AG04449 (cell line): ENCODE measurements at regions not wholly inside any gene's neighbourhood (a gene's known extent, or its start where the extent isn't known, plus 50 kb on each side); places are given as distances from the start of the nearest gene placed in this dataset.

Experiments used
- CTCF ChIA-PET: fragments of 350-600 bp; formaldehyde crosslinking; extraction: SDS; loops from one replicate; lab custom pipeline; 2021; ENCODE audit warnings: antibody characterized with exemption; lab: Yijun Ruan, JAX
- POLR2A ChIA-PET: fragments of 400-600, 350-600 bp; formaldehyde crosslinking; extraction: SDS; loops from one replicate; lab custom pipeline; 2020; ENCODE audit warnings: antibody characterized with exemption, inconsistent platforms; lab: Yijun Ruan, JAX
- DNase-seq: peaks from one replicate; pipeline ENCODE4 v3.0.0-alpha.2; 2010; ENCODE audit warnings: low read depth, low spot score
- H3K4me3 ChIP-seq: 2 replicates; pipeline ENCODE4 v1.5.1; 2011; ENCODE audit warnings: low read depth, mild to moderate bottlenecking, control low read depth, low read length
- CTCF ChIP-seq: IDR thresholded peaks from one replicate; pipeline ENCODE4 v1.5.1; 2011; ENCODE audit warnings: mild to moderate bottlenecking, moderate library complexity, low read length, control low read depth, inconsistent platforms; ENCODE audit not compliant: insufficient read depth; ENCODE audit errors: missing control alignments

GRCh38 chr12:75846102-75846501 lies 185.5 kb downstream of the PHLDA1 start:
- no peak for DNase-seq
- ChIA-PET CTCF (no interaction called here), POLR2A (no interaction called here)
- H3K4me3 ChIP-seq = no peak overlapping the region
- TF ChIP-seq CTCF = no peak

GRCh38 chr12:75844985-75845384 lies 186.6 kb downstream of the PHLDA1 start:
- DNase-seq = no peak
- ChIA-PET POLR2A (no interaction called here), CTCF (no interaction called here)
- no peak for TF ChIP-seq CTCF
- no peak overlapping the region for H3K4me3 ChIP-seq

- DNase-seq = no peak
- no peak overlapping the region for H3K4me3 ChIP-seq
- CTCF ChIA-PET = no interaction called here
- no peak for TF ChIP-seq CTCF
- POLR2A ChIA-PET = no interaction called here
Measured at GRCh38 chr12:75844049-75844770, 187.4 kb downstream of the PHLDA1 start.

GRCh38 chr12:75842090-75842489 lies 189.5 kb downstream of the PHLDA1 start:
- ChIA-PET CTCF (no interaction called here), POLR2A (no interaction called here)
- DNase-seq = no peak
- no peak overlapping the region for H3K4me3 ChIP-seq
- no peak for TF ChIP-seq CTCF

GRCh38 chr12:75840994-75841355 lies 190.6 kb downstream of the PHLDA1 start:
- no peak for DNase-seq
- ChIA-PET POLR2A (no interaction called here), CTCF (no interaction called here)
- TF ChIP-seq CTCF = no peak
- H3K4me3 ChIP-seq = no peak overlapping the region

- DNase-seq = no peak
- ChIA-PET CTCF (interaction anchor here (1.0 kb wide), 1 partner anchor 14 kb away, joined by 4 read pairs; no protein-coding TSS in a partner anchor), POLR2A (no interaction called here)
- H3K4me3 ChIP-seq = no peak overlapping the region
- TF ChIP-seq CTCF = no peak
Measured at GRCh38 chr12:75838309-75838708, 193.3 kb downstream of the PHLDA1 start.
